ENCODE measurements at regions not wholly inside any gene's neighbourhood (a gene's known extent, or its start where the extent isn't known, plus 50 kb on each side); places are given as distances from the start of the nearest gene placed in this dataset.

- Histone ChIP-seq H3K27ac (ENCODE audit: low read depth in 2 of 2, low read length in 2 of 2) (no peak overlapping the region), H3K9me3 (ENCODE audit: control insufficient read depth in 2 of 3, insufficient read depth in 1 of 3, low read length in 3 of 3) (peaks cover 0 to 2% (median 0%) of the 10 kb centered on the region in 3 donors), H3K4me3 (ENCODE audit: low read length in 3 of 3) (no peak overlapping the region), H3K27me3 (ENCODE audit: control insufficient read depth, insufficient read depth, low read length) (no peaks in the 10 kb centered on the region), H3K9ac (ENCODE audit: low read length in 3 of 3) (no peak overlapping the region), H3K36me3 (ENCODE audit: control insufficient read depth in 2 of 3, insufficient read depth in 3 of 3, low read length in 3 of 3) (no peaks in the 10 kb centered on the region), H3K4me1 (ENCODE audit: control insufficient read depth in 2 of 3, insufficient read depth in 2 of 3, low read depth in 1 of 3, low read length in 3 of 3) (no peaks in the 10 kb centered on the region)
- DNase-seq (no peak), FAIRE-seq (no peak)
- no peak for TF ChIP-seq CTCF (IDR thresholded peaks at IDR 0.05; ENCODE audit: borderline replicate concordance, extremely low read depth, insufficient read depth)
- intact Hi-C loops (cut with DNase I): no loop called here
Observed at GRCh38 chr18:30406728-30407127, 635.8 kb downstream of the DSC3 start.

GRCh38 chr18:30405038-30405437 lies 637.5 kb downstream of the DSC3 start:
- no peak overlapping the region for H3K27ac ChIP-seq (ENCODE audit: low read depth in 2 of 2, low read length in 2 of 2)
- H3K9me3 ChIP-seq (ENCODE audit: control insufficient read depth in 2 of 3, insufficient read depth in 1 of 3, low read length in 3 of 3): peaks cover 0 to 2% (median 0%) of the 10 kb centered on the region in 3 donors
- intact Hi-C loops (cut with DNase I): no loop called here
- no peak for DNase-seq
- no peaks in the 10 kb centered on the region for H3K27me3 ChIP-seq (ENCODE audit: control insufficient read depth, insufficient read depth, low read length)
- H3K4me1 ChIP-seq (ENCODE audit: control insufficient read depth in 2 of 3, insufficient read depth in 2 of 3, low read depth in 1 of 3, low read length in 3 of 3): no peaks in the 10 kb centered on the region
- no peak for FAIRE-seq
- no peaks in the 10 kb centered on the region for H3K36me3 ChIP-seq (ENCODE audit: control insufficient read depth in 2 of 3, insufficient read depth in 3 of 3, low read length in 3 of 3)
- TF ChIP-seq CTCF (IDR thresholded peaks at IDR 0.05; ENCODE audit: borderline replicate concordance, extremely low read depth, insufficient read depth): no peak
- no peak overlapping the region for H3K4me3 ChIP-seq (ENCODE audit: low read length in 3 of 3)
- no peak overlapping the region for H3K9ac ChIP-seq (ENCODE audit: low read length in 3 of 3)

GRCh38 chr18:30404422-30404821 lies 638.1 kb downstream of the DSC3 start:
- TF ChIP-seq CTCF (IDR thresholded peaks at IDR 0.05; ENCODE audit: borderline replicate concordance, extremely low read depth, insufficient read depth): no peak
- Histone ChIP-seq H3K4me1 (ENCODE audit: control insufficient read depth in 2 of 3, insufficient read depth in 2 of 3, low read depth in 1 of 3, low read length in 3 of 3) (no peaks in the 10 kb centered on the region), H3K36me3 (ENCODE audit: control insufficient read depth in 2 of 3, insufficient read depth in 3 of 3, low read length in 3 of 3) (no peaks in the 10 kb centered on the region), H3K4me3 (ENCODE audit: low read length in 3 of 3) (no peak overlapping the region), H3K9ac (ENCODE audit: low read length in 3 of 3) (no peak overlapping the region), H3K9me3 (ENCODE audit: control insufficient read depth in 2 of 3, insufficient read depth in 1 of 3, low read length in 3 of 3) (peaks cover 0 to 1% (median 0%) of the 10 kb centered on the region in 3 donors), H3K27ac (ENCODE audit: low read depth in 2 of 2, low read length in 2 of 2) (no peak overlapping the region), H3K27me3 (ENCODE audit: control insufficient read depth, insufficient read depth, low read length) (no peaks in the 10 kb centered on the region)
- intact Hi-C loops (cut with DNase I): no loop called here
- DNase-seq (no peak), FAIRE-seq (no peak)

GRCh38 chr18:30403278-30403677 lies 639.3 kb downstream of the DSC3 start:
- H3K27ac ChIP-seq (ENCODE audit: low read depth in 2 of 2, low read length in 2 of 2): no peak overlapping the region
- H3K9ac ChIP-seq (ENCODE audit: low read length in 3 of 3): no peak overlapping the region
- no peak for DNase-seq
- no peak overlapping the region for H3K4me3 ChIP-seq (ENCODE audit: low read length in 3 of 3)
- intact Hi-C loops (cut with DNase I): no loop called here
- peak; percentile 27 for FAIRE-seq
- no peaks in the 10 kb centered on the region for H3K36me3 ChIP-seq (ENCODE audit: control insufficient read depth in 2 of 3, insufficient read depth in 3 of 3, low read length in 3 of 3)
- no peaks in the 10 kb centered on the region for H3K4me1 ChIP-seq (ENCODE audit: control insufficient read depth in 2 of 3, insufficient read depth in 2 of 3, low read depth in 1 of 3, low read length in 3 of 3)
- no peaks in the 10 kb centered on the region for H3K9me3 ChIP-seq (ENCODE audit: control insufficient read depth in 2 of 3, insufficient read depth in 1 of 3, low read length in 3 of 3)
- no peaks in the 10 kb centered on the region for H3K27me3 ChIP-seq (ENCODE audit: control insufficient read depth, insufficient read depth, low read length)
- no peak for TF ChIP-seq CTCF (IDR thresholded peaks at IDR 0.05; ENCODE audit: borderline replicate concordance, extremely low read depth, insufficient read depth)
